Smooth muscle cell (in vitro differentiated cells): ENCODE measurements at regions not wholly inside any gene's neighbourhood (a gene's known extent, or its start where the extent isn't known, plus 50 kb on each side); places are given as distances from the start of the nearest gene placed in this dataset.

Source experiments
- DNase-seq: peaks from one replicate; lab custom pipeline; 2025; ENCODE audit not compliant: unreplicated experiment; lab: John Stamatoyannopoulos, UW
- H2AFZ ChIP-seq: fragments of 200-600 bp; sonication (generic); 2 replicates; pipeline ENCODE4 v1.6.0; 2016; ENCODE audit warnings: antibody characterized with exemption, low read depth, mild to moderate bottlenecking
- H3F3A ChIP-seq: fragments of 200-600 bp; sonication (generic); 2 replicates; pipeline ENCODE4 v1.6.0; 2017; ENCODE audit warnings: antibody characterized with exemption, low read depth
- H3K27ac ChIP-seq: fragments of 200-600 bp; sonication (generic); 2 replicates; pipeline ENCODE4 v1.5.1; 2016; ENCODE audit warnings: low read depth, mild to moderate bottlenecking
- H3K27me3 ChIP-seq: fragments of 200-600 bp; sonication (generic); 2 replicates; pipeline ENCODE4 v1.6.1; 2016; ENCODE audit warnings: low read depth, mild to moderate bottlenecking
- H3K36me3 ChIP-seq: fragments of 200-600 bp; sonication (generic); 2 replicates; pipeline ENCODE4 v1.5.1; 2016; ENCODE audit warnings: low read depth
- H3K4me1 ChIP-seq: fragments of 200-600 bp; sonication (generic); 2 replicates; pipeline ENCODE4 v1.5.1; 2016; ENCODE audit warnings: low read depth
- H3K4me2 ChIP-seq: fragments of 200-600 bp; sonication (generic); 2 replicates; pipeline ENCODE4 v1.6.0; 2016; ENCODE audit warnings: mild to moderate bottlenecking
- H3K4me3 ChIP-seq: fragments of 200-600 bp; sonication (generic); 2 replicates; pipeline ENCODE4 v1.5.1; 2016; ENCODE audit warnings: mild to moderate bottlenecking
- H3K79me2 ChIP-seq: fragments of 200-600 bp; sonication (generic); 2 replicates; pipeline ENCODE4 v1.6.0; 2016; ENCODE audit warnings: low read depth, mild to moderate bottlenecking
- H3K9ac ChIP-seq: fragments of 200-600 bp; sonication (generic); 2 replicates; pipeline ENCODE4 v1.6.0; 2016; ENCODE audit warnings: low read depth
- H3K9me3 ChIP-seq: fragments of 200-600 bp; sonication (generic); replicated peaks from 2 replicates; pipeline ENCODE4 v1.5.1; 2016; ENCODE audit warnings: low read depth
- H4K20me1 ChIP-seq: fragments of 200-600 bp; sonication (generic); 2 replicates; pipeline ENCODE4 v1.6.0; 2016; ENCODE audit warnings: low read depth
- WGBS: methylation state at CpG from one replicate; pipeline ENCODE4 v1.1.7; 2016; ENCODE audit warnings: low lambda C conversion rate; 5-methylcytosine and 5-hydroxymethylcytosine counted together
- TF ChIP-seq, protein P1 (sequence below): fragments of 200-600 bp; sonication (generic); IDR thresholded peaks from 2 replicates; pipeline ENCODE4 v1.5.1; 2017; ENCODE audit warnings: borderline replicate concordance, mild to moderate bottlenecking, antibody characterized with exemption; ENCODE audit not compliant: insufficient read depth, poor library complexity, severe bottlenecking

DNA sequence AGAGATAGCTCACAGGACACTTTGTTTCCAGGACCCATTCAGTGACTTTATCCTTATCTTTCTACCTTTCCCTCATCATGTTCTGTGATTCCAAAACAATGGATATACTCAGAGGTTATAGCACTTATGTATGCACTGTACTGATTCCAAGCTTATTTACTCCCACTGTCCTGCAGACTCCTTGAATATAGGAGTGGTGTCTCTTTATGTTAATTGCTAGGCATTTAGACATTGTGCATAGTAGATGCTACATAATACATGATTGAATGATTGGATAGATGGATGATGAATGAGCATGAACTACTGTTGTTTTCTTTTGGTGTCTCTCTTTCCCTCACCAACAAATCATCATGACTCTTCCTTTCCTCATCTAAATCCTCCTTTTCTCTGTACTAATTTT is 279.1 kb upstream of the RAG2 start:
- Histone ChIP-seq H3K79me2 (no peaks in the 10 kb centered on the region), H3F3A (no peaks in the 10 kb centered on the region), H3K27ac (no peak overlapping the region), H2AFZ (no peak overlapping the region), H3K9me3 (no peaks in the 10 kb centered on the region), H3K4me3 (no peak overlapping the region), H4K20me1 (no peaks in the 10 kb centered on the region), H3K4me1 (no peaks in the 10 kb centered on the region), H3K4me2 (no peak overlapping the region), H3K27me3 (no peaks in the 10 kb centered on the region), H3K36me3 (no peaks in the 10 kb centered on the region), H3K9ac (no peak overlapping the region)
- TF ChIP-seq, protein P1, sequence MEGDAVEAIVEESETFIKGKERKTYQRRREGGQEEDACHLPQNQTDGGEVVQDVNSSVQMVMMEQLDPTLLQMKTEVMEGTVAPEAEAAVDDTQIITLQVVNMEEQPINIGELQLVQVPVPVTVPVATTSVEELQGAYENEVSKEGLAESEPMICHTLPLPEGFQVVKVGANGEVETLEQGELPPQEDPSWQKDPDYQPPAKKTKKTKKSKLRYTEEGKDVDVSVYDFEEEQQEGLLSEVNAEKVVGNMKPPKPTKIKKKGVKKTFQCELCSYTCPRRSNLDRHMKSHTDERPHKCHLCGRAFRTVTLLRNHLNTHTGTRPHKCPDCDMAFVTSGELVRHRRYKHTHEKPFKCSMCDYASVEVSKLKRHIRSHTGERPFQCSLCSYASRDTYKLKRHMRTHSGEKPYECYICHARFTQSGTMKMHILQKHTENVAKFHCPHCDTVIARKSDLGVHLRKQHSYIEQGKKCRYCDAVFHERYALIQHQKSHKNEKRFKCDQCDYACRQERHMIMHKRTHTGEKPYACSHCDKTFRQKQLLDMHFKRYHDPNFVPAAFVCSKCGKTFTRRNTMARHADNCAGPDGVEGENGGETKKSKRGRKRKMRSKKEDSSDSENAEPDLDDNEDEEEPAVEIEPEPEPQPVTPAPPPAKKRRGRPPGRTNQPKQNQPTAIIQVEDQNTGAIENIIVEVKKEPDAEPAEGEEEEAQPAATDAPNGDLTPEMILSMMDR = no peak
- DNase-seq = no peak

DNA sequence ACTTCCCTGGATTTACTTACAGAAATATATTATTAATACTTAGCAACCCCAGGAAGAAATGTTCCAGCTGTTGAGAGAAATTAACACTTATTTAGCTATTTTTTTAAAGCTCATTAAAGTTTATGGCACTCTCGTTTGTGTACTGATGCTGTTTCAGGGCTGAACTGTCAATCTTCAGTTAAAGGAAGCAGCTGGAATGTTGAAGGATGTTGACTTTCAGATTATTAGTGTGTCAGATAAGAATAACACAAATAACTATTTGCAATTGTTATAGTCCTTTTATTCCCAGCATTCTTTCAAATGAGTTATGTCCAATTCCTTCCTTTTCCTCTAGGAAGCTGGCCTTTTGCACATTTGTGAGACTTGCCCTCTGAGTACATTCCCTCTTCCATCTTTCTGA is 278.2 kb upstream of the RAG2 start:
- no peak overlapping the region for H3K27ac ChIP-seq
- H3K79me2 ChIP-seq = no peaks in the 10 kb centered on the region
- H3K9me3 ChIP-seq = no peaks in the 10 kb centered on the region
- H3K4me1 ChIP-seq = no peaks in the 10 kb centered on the region
- H3K9ac ChIP-seq = no peak overlapping the region
- H3K36me3 ChIP-seq = no peaks in the 10 kb centered on the region
- no peak overlapping the region for H3K4me3 ChIP-seq
- H3K27me3 ChIP-seq = no peaks in the 10 kb centered on the region
- DNase-seq = no peak
- TF ChIP-seq, protein P1 = no peak
- 52% methylated on average over 1 of the region's 1 CpG for WGBS
- no peak overlapping the region for H3K4me2 ChIP-seq
- H2AFZ ChIP-seq = no peak overlapping the region
- no peaks in the 10 kb centered on the region for H3F3A ChIP-seq
- H4K20me1 ChIP-seq = no peaks in the 10 kb centered on the region

DNA sequence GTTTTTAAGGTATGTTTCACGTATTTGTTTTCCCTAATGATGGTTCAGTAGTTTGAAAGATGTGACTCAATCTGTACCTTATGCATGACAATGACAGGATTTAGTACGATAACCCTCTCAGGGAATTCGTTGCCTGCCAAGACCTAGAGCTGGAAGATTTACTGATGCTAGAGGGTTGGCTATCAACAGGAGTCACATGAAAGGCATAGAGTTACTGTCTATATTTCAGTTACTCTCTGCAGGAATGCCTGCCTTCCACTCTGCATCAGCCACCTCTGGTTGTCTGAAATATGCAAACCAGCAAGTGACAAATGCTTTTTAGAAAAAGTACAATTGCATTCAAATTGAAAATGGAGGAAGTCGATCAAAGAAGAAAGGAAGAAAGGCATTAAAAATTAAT is 276.3 kb upstream of the RAG2 start:
- Histone ChIP-seq H3K9me3 (no peaks in the 10 kb centered on the region), H3K4me1 (no peaks in the 10 kb centered on the region), H4K20me1 (no peaks in the 10 kb centered on the region), H3K9ac (no peak overlapping the region), H3K36me3 (no peaks in the 10 kb centered on the region), H3K4me2 (no peak overlapping the region), H2AFZ (no peak overlapping the region), H3K79me2 (no peaks in the 10 kb centered on the region), H3K27me3 (no peaks in the 10 kb centered on the region), H3K27ac (no peak overlapping the region), H3F3A (no peaks in the 10 kb centered on the region), H3K4me3 (no peak overlapping the region)
- TF ChIP-seq, protein P1 = no peak
- no peak for DNase-seq
- 57% methylated on average over 4 of the region's 4 CpGs for WGBS

DNA sequence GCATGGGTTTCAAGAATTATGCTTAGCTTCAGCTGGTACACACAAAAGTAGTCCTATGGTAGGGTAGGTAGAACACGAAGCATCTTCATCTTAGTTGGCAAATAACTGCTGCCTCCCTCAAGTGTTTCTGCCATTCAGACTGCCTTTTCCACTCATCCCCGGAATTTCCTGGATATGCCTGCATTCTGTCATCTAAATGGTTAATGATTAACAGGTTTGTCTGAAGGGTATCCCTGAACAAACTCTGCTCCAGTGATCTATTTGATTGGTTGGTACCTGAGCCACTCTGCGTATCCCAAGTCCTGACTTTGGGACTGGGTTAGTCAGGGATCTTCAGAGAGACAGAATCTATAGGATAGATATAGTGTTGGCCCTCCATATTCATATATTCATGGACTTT is 272.3 kb upstream of the RAG2 start:
- H3K4me1 ChIP-seq = no peaks in the 10 kb centered on the region
- TF ChIP-seq, protein P1 = no peak
- WGBS = 85% methylated on average over 3 of the region's 3 CpGs

More for the DNA sequence above, 272.3 kb upstream of the RAG2 start:
- Histone ChIP-seq H4K20me1 (no peaks in the 10 kb centered on the region), H3K9me3 (no peaks in the 10 kb centered on the region), H3K79me2 (no peaks in the 10 kb centered on the region), H3K4me3 (no peak overlapping the region), H3K27me3 (no peaks in the 10 kb centered on the region), H3K4me2 (no peak overlapping the region), H3K9ac (no peak overlapping the region), H3F3A (no peaks in the 10 kb centered on the region), H3K36me3 (no peaks in the 10 kb centered on the region), H2AFZ (no peak overlapping the region), H3K27ac (no peak overlapping the region)
- DNase-seq = no peak
